HEK293 (cell line): ENCODE measurements at regions not wholly inside any gene's neighbourhood (a gene's known extent, or its start where the extent isn't known, plus 50 kb on each side); places are given as distances from the start of the nearest gene placed in this dataset.

Source experiments
- CTCF ChIA-PET: fragments of 350-600 bp; formaldehyde crosslinking; extraction: SDS; loops from one replicate; lab custom pipeline; 2021; ENCODE audit warnings: antibody characterized with exemption; lab: Yijun Ruan, JAX
- POLR2A ChIA-PET: fragments of 300-600 bp; formaldehyde crosslinking; extraction: SDS; loops from one replicate; lab custom pipeline; 2020; ENCODE audit warnings: antibody characterized with exemption, inconsistent platforms; lab: Yijun Ruan, JAX
- H3K27ac ChIP-seq: fragments of 200-500 bp; sonication (Bioruptor generic); 2 replicates; pipeline ENCODE4 v1.5.1; 2014; ENCODE audit warnings: low read depth, low read length, control low read depth, inconsistent platforms; ENCODE audit errors: extremely low read depth
- H3K36me3 ChIP-seq, 2 experiments: fragments of 200-500 bp in 1 of 2; sonication (Bioruptor generic) in 1 of 2; 1 replicate in 1 of 2; 2 replicates in 1 of 2; pipeline ENCODE4 v1.5.1; 2014 to 2017; ENCODE audit warnings: inconsistent platforms in 2 of 2, low read length in 2 of 2; ENCODE audit not compliant: control insufficient read depth in 2 of 2, insufficient read depth in 1 of 2
- H3K4me1 ChIP-seq: fragments of 200-500 bp; sonication (Bioruptor generic); 2 replicates; pipeline ENCODE4 v1.5.1; 2014; ENCODE audit warnings: mild to moderate bottlenecking, low read length, inconsistent platforms; ENCODE audit not compliant: control insufficient read depth, insufficient read depth
- H3K4me3 ChIP-seq: 2 replicates; pipeline ENCODE4 v1.5.1; 2011; ENCODE audit warnings: low read depth, mild to moderate bottlenecking, control low read depth, low read length, moderate library complexity
- H3K9me3 ChIP-seq: fragments of 200-500 bp; sonication (Bioruptor generic); 2 replicates; pipeline ENCODE4 v1.5.1; 2014; ENCODE audit warnings: low read depth, low read length, inconsistent platforms; ENCODE audit not compliant: control insufficient read depth, insufficient read depth
- KLF17 ChIP-seq: fragments of 450-650 bp; formaldehyde crosslinking; IDR thresholded peaks from 2 replicates; pipeline ENCODE4 v1.5.1; 2016; ENCODE audit warnings: missing biosample characterization, missing genetic modification characterization
- KLF9 ChIP-seq: fragments of 450-650 bp; formaldehyde crosslinking; IDR thresholded peaks from 2 replicates; pipeline ENCODE4 v1.5.1; 2016; ENCODE audit warnings: missing biosample characterization, missing genetic modification characterization, low read depth
- SP7 ChIP-seq: fragments of 450-650 bp; formaldehyde crosslinking; IDR thresholded peaks from 2 replicates; pipeline ENCODE4 v1.5.1; 2016; ENCODE audit warnings: missing biosample characterization, missing genetic modification characterization
- TRIM28 ChIP-seq: IDR thresholded peaks from 2 replicates; pipeline ENCODE4 v1.6.1; 2011; ENCODE audit warnings: low read length, control low read depth, borderline replicate concordance
- ZBTB49 ChIP-seq: fragments of 450-650 bp; formaldehyde crosslinking; IDR thresholded peaks from 2 replicates; pipeline ENCODE4 v1.5.1; 2016; ENCODE audit warnings: missing biosample characterization, missing genetic modification characterization, low read depth
- ZFHX2 ChIP-seq: fragments of 450-650 bp; formaldehyde crosslinking; conservative IDR thresholded peaks from 2 replicates; pipeline ENCODE4 v1.5.1; 2016; ENCODE audit warnings: missing biosample characterization, missing genetic modification characterization
- ZFP3 ChIP-seq: fragments of 450-650 bp; formaldehyde crosslinking; IDR thresholded peaks from 2 replicates; pipeline ENCODE4 v1.5.1; 2016; ENCODE audit warnings: low read depth, missing biosample characterization, missing genetic modification characterization
- ZNF132 ChIP-seq: fragments of 450-650 bp; formaldehyde crosslinking; IDR thresholded peaks from 2 replicates; pipeline ENCODE4 v1.5.1; 2017; ENCODE audit warnings: missing biosample characterization, missing genetic modification characterization, borderline replicate concordance
- ZNF146 ChIP-seq: fragments of 450-650 bp; formaldehyde crosslinking; IDR thresholded peaks from 2 replicates; pipeline ENCODE4 v1.5.1; 2016; ENCODE audit warnings: missing biosample characterization, missing genetic modification characterization
- ZNF157 ChIP-seq: fragments of 450-650 bp; formaldehyde crosslinking; IDR thresholded peaks from 2 replicates; pipeline ENCODE4 v1.5.1; 2016; ENCODE audit warnings: missing biosample characterization, missing genetic modification characterization
- ZNF2 ChIP-seq: fragments of 450-650 bp; formaldehyde crosslinking; IDR thresholded peaks from 2 replicates; pipeline ENCODE4 v1.5.1; 2016; ENCODE audit warnings: missing biosample characterization, missing genetic modification characterization
- ZNF24 ChIP-seq: fragments of 450-650 bp; formaldehyde crosslinking; IDR thresholded peaks from 2 replicates; pipeline ENCODE4 v1.5.1; 2016; ENCODE audit warnings: missing biosample characterization, missing genetic modification characterization
- ZNF362 ChIP-seq: fragments of 450-650 bp; formaldehyde crosslinking; IDR thresholded peaks from 2 replicates; pipeline ENCODE4 v1.5.1; 2016; ENCODE audit warnings: missing biosample characterization, missing genetic modification characterization
- ZNF366 ChIP-seq: fragments of 450-650 bp; formaldehyde crosslinking; conservative IDR thresholded peaks from 2 replicates; pipeline ENCODE4 v1.5.1; 2016; ENCODE audit warnings: missing biosample characterization, missing genetic modification characterization
- ZNF404 ChIP-seq: fragments of 450-650 bp; formaldehyde crosslinking; IDR thresholded peaks from 2 replicates; pipeline ENCODE4 v1.5.1; 2017; ENCODE audit warnings: missing biosample characterization, missing genetic modification characterization
- ZNF426 ChIP-seq: fragments of 450-650 bp; formaldehyde crosslinking; IDR thresholded peaks from 2 replicates; pipeline ENCODE4 v1.5.1; 2017; ENCODE audit warnings: missing biosample characterization, missing genetic modification characterization, mild to moderate bottlenecking, inconsistent platforms, moderate library complexity
- ZNF510 ChIP-seq: fragments of 450-650 bp; formaldehyde crosslinking; IDR thresholded peaks from 2 replicates; pipeline ENCODE4 v1.5.1; 2018; ENCODE audit warnings: mild to moderate bottlenecking, missing genetic modification characterization, missing biosample characterization; ENCODE audit not compliant: insufficient replicate concordance
- ZNF558 ChIP-seq: fragments of 450-650 bp; formaldehyde crosslinking; IDR thresholded peaks from 2 replicates; pipeline ENCODE4 v1.5.1; 2016; ENCODE audit warnings: missing biosample characterization, missing genetic modification characterization
- ZNF596 ChIP-seq: fragments of 450-650 bp; IDR thresholded peaks from 2 replicates; pipeline ENCODE4 v1.5.0; 2018; ENCODE audit warnings: missing biosample characterization, mild to moderate bottlenecking, missing genetic modification characterization, moderate library complexity
- ZNF658 ChIP-seq: fragments of 450-650 bp; formaldehyde crosslinking; IDR thresholded peaks from 2 replicates; pipeline ENCODE4; 2016; ENCODE audit warnings: missing biosample characterization, missing genetic modification characterization
- ZNF707 ChIP-seq: fragments of 450-650 bp; formaldehyde crosslinking; IDR thresholded peaks from 2 replicates; pipeline ENCODE4 v1.5.1; 2016; ENCODE audit warnings: missing biosample characterization, missing genetic modification characterization
- ZNF777 ChIP-seq: fragments of 450-650 bp; formaldehyde crosslinking; IDR thresholded peaks from 2 replicates; pipeline ENCODE4 v1.5.1; 2017; ENCODE audit warnings: missing biosample characterization, missing genetic modification characterization, borderline replicate concordance
- ZNF791 ChIP-seq: fragments of 450-650 bp; formaldehyde crosslinking; IDR thresholded peaks from 2 replicates; pipeline ENCODE4 v1.5.1; 2016; ENCODE audit warnings: missing biosample characterization, missing genetic modification characterization

- POLR2A ChIA-PET = no interaction called here
- H3K27ac ChIP-seq = no peak overlapping the region
- no peaks in the 10 kb centered on the region for H3K9me3 ChIP-seq
- CTCF ChIA-PET = interaction anchor here (0.6 to 0.7 kb wide), 2 partner anchors 12 to 435 kb away, joined by 3 read pairs; no protein-coding TSS in a partner anchor
- TF ChIP-seq ZFHX2 (no peak), ZFP3 (tag by site-specific recombination) (no peak), ZNF658 (tag by site-specific recombination) (no peak), ZNF707 (tag by site-specific recombination) (no peak), ZNF157 (no peak), ZNF791 (tag by site-specific recombination) (no peak), ZNF510 (tag by site-specific recombination) (no peak), ZNF2 (no peak), KLF17 (tag by site-specific recombination) (no peak), ZNF24 (tag by site-specific recombination) (no peak)
- TF ChIP-seq, all 188 proteins: peak for 0
- Histone ChIP-seq H3K4me1 (no peaks in the 10 kb centered on the region), H3K36me3 (no peaks in the 10 kb centered on the region), H3K4me3 (no peak overlapping the region)
Measured at GRCh38 chr5:7320701-7321301, 75.1 kb upstream of the ADCY2 start.

- Histone ChIP-seq H3K27ac (no peak overlapping the region), H3K36me3 (no peaks in the 10 kb centered on the region), H3K4me1 (no peaks in the 10 kb centered on the region), H3K4me3 (no peak overlapping the region), H3K9me3 (no peaks in the 10 kb centered on the region)
- no peak for TF ChIP-seq ZNF510 (tag by site-specific recombination)
- TF ChIP-seq ZNF558 (tag by site-specific recombination) = no peak
- no peak for TF ChIP-seq ZNF404 (tag by site-specific recombination)
- no peak for TF ChIP-seq KLF9
- no peak for TF ChIP-seq ZNF362 (tag by site-specific recombination)
- TF ChIP-seq ZNF366 (tag by site-specific recombination) = no peak
- no peak for TF ChIP-seq TRIM28
- no peak for TF ChIP-seq ZNF777
- TF ChIP-seq ZNF132 (tag by site-specific recombination) = no peak
- no peak for TF ChIP-seq ZNF596 (tag by site-specific recombination)
- no peak for TF ChIP-seq SP7 (tag by site-specific recombination)
- no peak for TF ChIP-seq ZNF426 (tag by site-specific recombination)
- TF ChIP-seq ZBTB49 = no peak
- TF ChIP-seq ZNF146 (tag by site-specific recombination) = no peak
- TF ChIP-seq ZNF658 (tag by site-specific recombination) = no peak
- ChIA-PET POLR2A (no interaction called here), CTCF (no interaction called here)
Measured at GRCh38 chr5:7321724-7322123, 74.2 kb upstream of the ADCY2 start.
